ENCODE measurements at regions not wholly inside any gene's neighbourhood (a gene's known extent, or its start where the extent isn't known, plus 50 kb on each side); places are given as distances from the start of the nearest gene placed in this dataset.

DNA sequence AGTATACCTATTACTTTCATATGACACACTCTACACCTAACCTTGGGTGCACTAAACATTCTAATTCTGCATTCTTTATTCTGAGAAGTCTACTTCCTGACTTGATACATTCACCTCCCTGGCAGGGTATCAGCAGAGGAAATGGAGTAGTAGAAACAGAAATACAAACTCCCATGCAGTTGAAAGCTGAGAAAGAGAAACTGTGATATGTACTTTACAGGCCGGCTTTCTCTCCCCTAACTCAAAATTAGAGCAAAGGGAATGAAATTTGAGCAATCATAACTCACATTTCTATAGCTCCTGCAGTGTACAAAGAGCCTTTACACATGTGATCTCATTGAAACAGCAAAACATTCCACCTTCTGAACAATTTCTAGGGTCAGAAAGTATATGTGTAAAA lies 135.5 kb upstream of the COL8A1 start:
- H3K4me3 ChIP-seq (ENCODE audit: low read length), result no peak overlapping the region
- H3K27ac ChIP-seq (ENCODE audit: low read length), result no peak overlapping the region
- DNase-seq, result peak; percentile 21
- H3K27me3 ChIP-seq (ENCODE audit: control insufficient read depth, insufficient read depth, low read length), result no peaks in the 10 kb centered on the region
- no CpG with 5 or more reads among the region's 1 CpG for WGBS (ENCODE audit: insufficient coverage)
- no peaks in the 10 kb centered on the region for H3K4me1 ChIP-seq (ENCODE audit: control insufficient read depth, insufficient read depth, low read length)
- H3K36me3 ChIP-seq (ENCODE audit: control insufficient read depth, insufficient read depth, low read length), result no peaks in the 10 kb centered on the region
- H3K9me3 ChIP-seq (replicated peaks; ENCODE audit: control insufficient read depth, low read depth, low read length), result no peaks in the 10 kb centered on the region

DNA sequence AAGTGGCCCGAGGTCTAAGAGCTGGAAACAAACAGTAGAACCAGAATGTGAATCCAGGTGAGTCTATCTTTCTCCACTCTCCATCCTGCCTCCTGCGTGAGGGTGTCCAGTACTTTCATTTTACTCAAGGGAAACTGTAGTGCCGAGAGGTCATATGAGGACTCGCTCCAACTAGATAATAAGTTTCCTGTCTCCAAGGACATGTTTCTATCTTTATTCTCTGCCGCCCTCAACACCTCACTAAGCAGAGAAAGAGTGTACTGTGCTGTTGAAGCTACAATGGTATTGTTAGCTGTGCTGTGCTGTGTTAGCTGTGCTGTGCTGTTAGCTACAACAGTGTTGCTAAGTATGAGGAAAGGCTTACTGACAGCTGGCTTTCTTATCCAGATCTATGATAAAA lies 137.9 kb upstream of the COL8A1 start:
- no peak for DNase-seq
- H3K9me3 ChIP-seq (replicated peaks; ENCODE audit: control insufficient read depth, low read depth, low read length), result no peaks in the 10 kb centered on the region
- H3K27me3 ChIP-seq (ENCODE audit: control insufficient read depth, insufficient read depth, low read length), result no peaks in the 10 kb centered on the region
- no peaks in the 10 kb centered on the region for H3K4me1 ChIP-seq (ENCODE audit: control insufficient read depth, insufficient read depth, low read length)
- H3K4me3 ChIP-seq (ENCODE audit: low read length), result no peak overlapping the region
- no peaks in the 10 kb centered on the region for H3K36me3 ChIP-seq (ENCODE audit: control insufficient read depth, insufficient read depth, low read length)
- 87% methylated on average over 3 of the region's 5 CpGs for WGBS (ENCODE audit: insufficient coverage)
- H3K27ac ChIP-seq (ENCODE audit: low read length), result no peak overlapping the region

DNA sequence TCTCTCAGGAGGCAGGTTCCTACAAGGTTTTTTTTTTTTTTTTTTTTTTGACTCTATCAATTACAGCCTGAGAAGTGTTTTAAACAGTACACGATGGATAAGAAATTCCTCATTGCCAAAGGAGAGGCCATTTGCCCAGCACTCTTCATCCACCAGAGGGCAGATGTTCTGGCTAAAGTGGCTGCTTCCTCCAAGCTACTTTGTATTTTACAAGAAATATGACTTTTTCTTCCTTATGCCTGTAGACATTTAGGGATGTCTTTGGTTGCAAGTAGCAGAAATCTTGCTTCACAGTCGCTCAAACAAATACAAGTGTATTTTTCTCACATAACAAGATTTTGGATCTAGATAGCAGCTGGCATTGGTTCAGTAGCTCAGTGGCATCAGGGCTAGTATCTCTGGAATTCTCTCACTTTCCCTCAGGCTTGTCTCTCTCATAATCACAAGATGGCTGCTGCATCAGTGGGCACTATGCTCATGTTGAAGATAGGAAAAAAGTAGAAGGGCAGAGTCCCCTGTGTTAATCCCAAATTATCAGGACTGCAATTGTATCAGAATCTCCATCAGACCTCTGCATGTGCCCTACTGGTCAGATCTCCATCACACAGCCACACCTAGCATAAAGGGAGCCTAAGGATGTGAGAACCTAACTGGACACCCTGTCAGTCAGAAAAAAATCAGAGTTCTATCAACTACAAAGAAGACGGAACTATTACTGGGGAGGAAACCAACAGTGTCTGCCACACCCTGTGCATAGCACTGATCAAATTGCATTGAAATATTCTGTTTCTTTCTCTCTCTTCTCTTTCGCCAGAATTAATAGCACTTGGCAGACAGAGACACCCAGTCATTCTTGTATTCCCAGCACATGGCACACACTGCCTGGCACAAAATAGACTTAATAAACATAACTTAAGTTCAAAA lies 138.9 kb upstream of the COL8A1 start:
- Histone ChIP-seq H3K9me3 (replicated peaks; ENCODE audit: control insufficient read depth, low read depth, low read length) (no peaks in the 10 kb centered on the region), H3K27me3 (ENCODE audit: control insufficient read depth, insufficient read depth, low read length) (no peaks in the 10 kb centered on the region), H3K36me3 (ENCODE audit: control insufficient read depth, insufficient read depth, low read length) (no peaks in the 10 kb centered on the region), H3K4me3 (ENCODE audit: low read length) (no peak overlapping the region), H3K4me1 (ENCODE audit: control insufficient read depth, insufficient read depth, low read length) (no peaks in the 10 kb centered on the region), H3K27ac (ENCODE audit: low read length) (no peak overlapping the region)
- 50% methylated on average over 1 of the region's 4 CpGs for WGBS (ENCODE audit: insufficient coverage)
- peak; percentile 30 for DNase-seq

DNA sequence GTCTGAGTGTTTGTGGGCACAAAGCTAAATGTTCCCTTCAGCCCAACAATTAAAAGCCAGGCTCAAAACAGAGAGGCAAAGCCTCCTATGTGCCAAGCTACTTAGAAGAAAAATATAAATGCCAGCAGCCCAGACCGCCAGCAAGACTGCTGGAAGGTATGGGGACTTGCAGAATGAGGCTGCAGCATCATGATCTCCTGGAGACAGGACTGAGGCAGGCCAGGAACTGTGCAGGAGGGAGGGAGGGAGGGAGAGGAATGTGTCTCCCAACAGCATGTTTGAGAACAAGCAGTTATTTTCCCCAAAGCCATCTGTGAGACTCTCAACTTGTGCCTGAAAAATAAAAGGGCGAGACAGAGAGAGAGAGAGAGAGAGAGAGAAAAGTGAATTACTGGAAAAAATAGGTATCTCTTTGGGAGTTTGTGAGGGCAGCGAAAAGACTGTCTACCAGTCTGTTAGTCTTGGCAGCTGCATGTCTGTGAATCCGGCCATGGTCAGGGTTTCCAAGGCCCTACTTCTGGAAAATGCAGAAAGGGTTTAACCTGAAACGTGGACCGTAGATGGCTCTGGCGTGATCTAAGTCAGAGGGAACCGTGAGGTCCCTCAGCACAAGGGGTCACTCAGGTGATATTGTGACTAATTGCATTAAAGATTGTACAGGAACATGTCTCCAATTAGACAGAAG lies 139.7 kb upstream of the COL8A1 start:
- DNase-seq, result no peak
- WGBS (ENCODE audit: insufficient coverage), result 72% methylated on average over 6 of the region's 8 CpGs
- no peaks in the 10 kb centered on the region for H3K4me1 ChIP-seq (ENCODE audit: control insufficient read depth, insufficient read depth, low read length)
- H3K4me3 ChIP-seq (ENCODE audit: low read length), result no peak overlapping the region
- H3K27me3 ChIP-seq (ENCODE audit: control insufficient read depth, insufficient read depth, low read length), result no peaks in the 10 kb centered on the region
- no peaks in the 10 kb centered on the region for H3K36me3 ChIP-seq (ENCODE audit: control insufficient read depth, insufficient read depth, low read length)
- no peak overlapping the region for H3K27ac ChIP-seq (ENCODE audit: low read length)
- no peaks in the 10 kb centered on the region for H3K9me3 ChIP-seq (replicated peaks; ENCODE audit: control insufficient read depth, low read depth, low read length)

DNA sequence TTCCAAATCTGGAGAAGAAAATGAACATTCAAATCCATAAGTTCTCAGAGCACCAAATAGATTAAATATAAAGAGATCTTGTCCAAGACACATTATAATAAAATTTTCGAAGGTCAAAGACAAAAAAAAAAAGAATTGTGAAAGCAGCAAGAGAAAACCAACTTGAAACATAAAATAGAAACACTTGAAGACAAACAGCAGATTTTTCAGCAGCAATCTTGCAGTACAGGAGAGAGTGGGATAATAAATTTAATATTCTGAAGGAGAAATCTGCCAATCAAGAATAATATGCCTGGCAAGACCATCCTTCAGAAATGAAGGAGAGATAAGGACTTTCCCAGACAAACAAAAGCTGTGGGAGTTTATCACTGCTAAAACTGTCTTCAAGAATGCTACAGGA lies 150.5 kb upstream of the COL8A1 start:
- Histone ChIP-seq H3K9me3 (replicated peaks; ENCODE audit: control insufficient read depth, low read depth, low read length) (peaks cover 3% of the 10 kb centered on the region), H3K4me3 (ENCODE audit: low read length) (no peak overlapping the region), H3K4me1 (ENCODE audit: control insufficient read depth, insufficient read depth, low read length) (no peaks in the 10 kb centered on the region), H3K36me3 (ENCODE audit: control insufficient read depth, insufficient read depth, low read length) (no peaks in the 10 kb centered on the region), H3K27ac (ENCODE audit: low read length) (no peak overlapping the region), H3K27me3 (ENCODE audit: control insufficient read depth, insufficient read depth, low read length) (no peaks in the 10 kb centered on the region)
- DNase-seq, result no peak
- WGBS (ENCODE audit: insufficient coverage), result no CpG with 5 or more reads among the region's 1 CpG

DNA sequence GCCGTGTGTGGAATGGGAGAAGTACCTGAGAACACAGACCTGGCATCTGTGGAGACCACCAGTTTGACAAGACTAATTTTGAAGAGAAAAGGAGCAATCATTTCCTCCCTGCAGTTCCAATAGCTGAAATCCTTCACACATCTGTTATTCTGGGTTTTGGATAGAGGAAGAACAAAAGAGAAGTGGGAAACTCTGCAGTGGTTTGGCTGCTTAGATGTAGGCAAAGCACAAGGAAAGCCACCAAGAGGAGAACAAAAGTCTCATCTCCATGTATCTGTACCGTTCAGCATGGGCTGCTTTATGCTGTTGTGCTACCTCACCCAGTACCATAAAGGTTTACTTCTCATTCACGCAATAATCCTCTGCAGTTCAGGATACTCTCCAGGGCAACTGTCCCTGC lies 153.1 kb upstream of the COL8A1 start:
- peaks cover 3% of the 10 kb centered on the region for H3K9me3 ChIP-seq (replicated peaks; ENCODE audit: control insufficient read depth, low read depth, low read length)
- no peak overlapping the region for H3K4me3 ChIP-seq (ENCODE audit: low read length)
- no peaks in the 10 kb centered on the region for H3K27me3 ChIP-seq (ENCODE audit: control insufficient read depth, insufficient read depth, low read length)
- no peak overlapping the region for H3K27ac ChIP-seq (ENCODE audit: low read length)
- 70% methylated on average over 2 of the region's 3 CpGs for WGBS (ENCODE audit: insufficient coverage)
- no peak for DNase-seq
- no peaks in the 10 kb centered on the region for H3K4me1 ChIP-seq (ENCODE audit: control insufficient read depth, insufficient read depth, low read length)
- H3K36me3 ChIP-seq (ENCODE audit: control insufficient read depth, insufficient read depth, low read length), result no peaks in the 10 kb centered on the region

DNA sequence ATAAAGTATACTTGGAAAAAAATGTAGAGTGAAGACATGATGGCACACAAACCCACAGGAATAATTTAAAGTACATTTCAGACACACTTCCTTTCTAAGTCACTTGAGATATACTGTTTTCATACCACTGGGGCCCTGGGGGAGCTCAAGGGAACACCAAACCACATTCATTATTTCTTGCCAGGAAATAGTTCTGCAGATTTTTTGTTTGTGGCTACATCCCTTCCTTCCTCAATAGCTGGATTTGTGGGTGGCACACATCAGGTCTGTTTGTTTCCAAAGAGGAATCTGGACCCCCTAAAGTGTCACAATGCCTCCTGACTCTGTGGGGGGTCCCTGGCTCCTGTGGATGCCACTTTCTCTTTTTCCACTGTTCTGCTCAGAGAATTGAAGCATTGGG lies 153.5 kb upstream of the COL8A1 start:
- H3K27me3 ChIP-seq (ENCODE audit: control insufficient read depth, insufficient read depth, low read length), result no peaks in the 10 kb centered on the region
- no peaks in the 10 kb centered on the region for H3K4me1 ChIP-seq (ENCODE audit: control insufficient read depth, insufficient read depth, low read length)
- no peak overlapping the region for H3K4me3 ChIP-seq (ENCODE audit: low read length)
- no peak overlapping the region for H3K27ac ChIP-seq (ENCODE audit: low read length)
- peaks cover 3% of the 10 kb centered on the region for H3K9me3 ChIP-seq (replicated peaks; ENCODE audit: control insufficient read depth, low read depth, low read length)
- H3K36me3 ChIP-seq (ENCODE audit: control insufficient read depth, insufficient read depth, low read length), result no peaks in the 10 kb centered on the region
- DNase-seq, result no peak

DNA sequence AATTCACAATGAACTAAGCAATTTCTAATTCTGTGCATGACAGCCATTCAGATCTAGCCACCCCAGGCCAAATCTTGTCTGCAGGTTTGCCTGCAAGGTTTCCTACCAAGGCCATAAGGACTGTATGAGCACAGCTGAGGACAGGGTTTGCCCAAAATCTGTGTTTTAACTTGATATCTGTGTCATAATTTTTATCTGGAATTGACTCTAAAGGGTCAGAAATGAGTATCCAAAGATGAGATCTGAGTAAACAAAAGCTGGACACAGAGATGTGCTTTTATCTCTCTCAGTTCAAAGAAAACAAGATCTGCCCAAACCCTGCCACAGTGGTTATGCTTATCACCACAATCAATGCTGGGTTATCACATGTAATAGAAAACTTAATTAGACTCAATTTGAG lies 154.6 kb upstream of the COL8A1 start:
- peaks cover 3% of the 10 kb centered on the region for H3K9me3 ChIP-seq (replicated peaks; ENCODE audit: control insufficient read depth, low read depth, low read length)
- no peak for DNase-seq
- H3K27ac ChIP-seq (ENCODE audit: low read length), result no peak overlapping the region
- no peaks in the 10 kb centered on the region for H3K36me3 ChIP-seq (ENCODE audit: control insufficient read depth, insufficient read depth, low read length)
- no peaks in the 10 kb centered on the region for H3K4me1 ChIP-seq (ENCODE audit: control insufficient read depth, insufficient read depth, low read length)
- no peak overlapping the region for H3K4me3 ChIP-seq (ENCODE audit: low read length)
- H3K27me3 ChIP-seq (ENCODE audit: control insufficient read depth, insufficient read depth, low read length), result no peaks in the 10 kb centered on the region

DNA sequence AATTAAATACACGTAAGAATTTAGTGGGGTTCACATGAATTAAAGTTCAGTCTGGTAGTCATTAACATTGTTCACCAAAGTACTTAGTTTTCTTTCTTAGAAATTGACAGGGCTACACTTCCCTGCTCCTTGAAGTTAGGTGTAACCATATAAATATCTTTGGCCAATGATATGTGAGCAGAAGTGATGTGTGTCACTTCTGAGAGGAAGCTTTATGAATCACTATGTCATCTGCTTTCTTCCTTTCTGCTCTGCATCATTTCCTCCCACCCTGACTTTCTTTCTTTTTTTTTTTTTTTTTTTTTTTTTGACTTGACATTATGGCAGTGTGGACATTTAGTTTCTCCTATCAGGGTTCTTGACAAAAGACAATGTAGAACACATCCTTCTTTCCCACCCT lies 156.2 kb upstream of the COL8A1 start:
- WGBS (ENCODE audit: insufficient coverage), result no CpG with 5 or more reads among the region's 1 CpG
- DNase-seq, result no peak
- Histone ChIP-seq H3K36me3 (ENCODE audit: control insufficient read depth, insufficient read depth, low read length) (no peaks in the 10 kb centered on the region), H3K4me1 (ENCODE audit: control insufficient read depth, insufficient read depth, low read length) (no peaks in the 10 kb centered on the region), H3K27ac (ENCODE audit: low read length) (no peak overlapping the region), H3K9me3 (replicated peaks; ENCODE audit: control insufficient read depth, low read depth, low read length) (peaks cover 4% of the 10 kb centered on the region), H3K4me3 (ENCODE audit: low read length) (no peak overlapping the region), H3K27me3 (ENCODE audit: control insufficient read depth, insufficient read depth, low read length) (no peaks in the 10 kb centered on the region)

DNA sequence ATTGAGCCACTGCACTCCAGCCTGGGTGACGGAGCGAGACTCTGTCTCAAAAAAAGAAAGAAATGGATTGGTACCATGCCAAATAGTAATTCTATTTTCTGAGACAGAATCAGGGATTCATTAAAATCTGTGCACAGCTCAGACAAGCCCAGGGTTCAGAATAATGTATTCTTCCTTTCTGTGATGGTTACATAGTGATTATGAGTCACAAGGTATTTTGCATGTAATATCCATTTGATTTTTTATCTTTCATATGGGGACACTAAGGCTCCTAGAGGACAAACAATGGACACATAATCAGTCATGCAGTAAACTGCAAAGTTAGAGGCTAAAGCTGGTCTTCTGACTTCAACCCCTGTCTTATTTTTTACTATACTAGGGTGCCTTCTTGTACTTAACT lies 156.8 kb upstream of the COL8A1 start:
- Histone ChIP-seq H3K4me3 (ENCODE audit: low read length) (no peak overlapping the region), H3K27me3 (ENCODE audit: control insufficient read depth, insufficient read depth, low read length) (no peaks in the 10 kb centered on the region), H3K9me3 (replicated peaks; ENCODE audit: control insufficient read depth, low read depth, low read length) (peaks cover 2% of the 10 kb centered on the region), H3K27ac (ENCODE audit: low read length) (no peak overlapping the region), H3K4me1 (ENCODE audit: control insufficient read depth, insufficient read depth, low read length) (no peaks in the 10 kb centered on the region), H3K36me3 (ENCODE audit: control insufficient read depth, insufficient read depth, low read length) (no peaks in the 10 kb centered on the region)
- no peak for DNase-seq
- WGBS (ENCODE audit: insufficient coverage), result 79% methylated on average over 2 of the region's 2 CpGs
